ENCODE measurements at regions not wholly inside any gene's neighbourhood (a gene's known extent, or its start where the extent isn't known, plus 50 kb on each side); places are given as distances from the start of the nearest gene placed in this dataset.
"Not testable (repeated sequence)": the region's sequence is repeated elsewhere in the genome, so short reads cannot be mapped to it uniquely, and the experiment has no call there.

GRCh38 chr13:21234526-21234925, 58.1 kb downstream of the MRPL57 start:
- TF ChIP-seq CTCF (IDR thresholded peaks at IDR 0.05; ENCODE audit: low read depth, low read length) = no peak
- no peak overlapping the region for H3K4me3 ChIP-seq (ENCODE audit: low read depth, low read length)

- TF ChIP-seq CTCF (IDR thresholded peaks at IDR 0.05; ENCODE audit: low read depth, low read length) = no peak
- H3K4me3 ChIP-seq (ENCODE audit: low read depth, low read length) = no peak overlapping the region
Measured at GRCh38 chr13:21235174-21235573, 58.7 kb downstream of the MRPL57 start.

- no peak overlapping the region for H3K4me3 ChIP-seq (ENCODE audit: low read depth, low read length)
- TF ChIP-seq CTCF (IDR thresholded peaks at IDR 0.05; ENCODE audit: low read depth, low read length) = no peak
Measured at GRCh38 chr13:21237081-21237480, 60.6 kb downstream of the MRPL57 start.

- no peak for TF ChIP-seq CTCF (IDR thresholded peaks at IDR 0.05; ENCODE audit: low read depth, low read length)
- no peak overlapping the region for H3K4me3 ChIP-seq (ENCODE audit: low read depth, low read length)
Measured at GRCh38 chr13:21238267-21238666, 61.8 kb downstream of the MRPL57 start.

- TF ChIP-seq CTCF (IDR thresholded peaks at IDR 0.05; ENCODE audit: low read depth, low read length) = no peak
- H3K4me3 ChIP-seq (ENCODE audit: low read depth, low read length) = no peak overlapping the region
Measured at GRCh38 chr13:21240586-21240985, 64.1 kb downstream of the MRPL57 start.

GRCh38 chr13:21242236-21242635, 65.8 kb downstream of the MRPL57 start:
- H3K4me3 ChIP-seq (ENCODE audit: low read depth, low read length) = no peak overlapping the region
- TF ChIP-seq CTCF (IDR thresholded peaks at IDR 0.05; ENCODE audit: low read depth, low read length) = no peak

GRCh38 chr13:21243045-21243897, 66.8 kb downstream of the MRPL57 start:
- H3K4me3 ChIP-seq (ENCODE audit: low read depth, low read length) = no peak overlapping the region
- no peak for TF ChIP-seq CTCF (IDR thresholded peaks at IDR 0.05; ENCODE audit: low read depth, low read length)

- H3K4me3 ChIP-seq (ENCODE audit: low read depth, low read length) = not testable (repeated sequence)
Measured at GRCh38 chr13:21243898-21244184, 67.4 kb downstream of the MRPL57 start.

All from WI38 (cell line).